Left colon (tissue), 2 donors: ENCODE measurements at regions not wholly inside any gene's neighbourhood (a gene's known extent, or its start where the extent isn't known, plus 50 kb on each side); places are given as distances from the start of the nearest gene placed in this dataset.
A peak's percentile ranks its signal among the peaks of the same experiment; 100 is the strongest.

Experiments used
- ATAC-seq: fragments of 200-7000 bp; cut with Tn5 transposase; one replicate; pipeline ENCODE4 v1.9.1; 2020; ENCODE audit warnings: mild to moderate bottlenecking, moderate library complexity
- DNase-seq, 2 donors: peaks; one replicate each; pipeline ENCODE4 v3.0.0-alpha.2; 2020
- intact Hi-C, 2 donors: fragments of 100-400 bp; cut with DNase I in 1 of 2; cut with micrococcal nuclease in 1 of 2; formaldehyde crosslinking; loops; one replicate each; pipeline versions ENCODE4 v1.11.2 to v1.14.0; 2022; cut with DNase I, micrococcal nuclease
- donor health status: DM: no; HTN: no; CAD: no.
- donor health status: DM: yes; HTN: yes; CAD: no.

DNA sequence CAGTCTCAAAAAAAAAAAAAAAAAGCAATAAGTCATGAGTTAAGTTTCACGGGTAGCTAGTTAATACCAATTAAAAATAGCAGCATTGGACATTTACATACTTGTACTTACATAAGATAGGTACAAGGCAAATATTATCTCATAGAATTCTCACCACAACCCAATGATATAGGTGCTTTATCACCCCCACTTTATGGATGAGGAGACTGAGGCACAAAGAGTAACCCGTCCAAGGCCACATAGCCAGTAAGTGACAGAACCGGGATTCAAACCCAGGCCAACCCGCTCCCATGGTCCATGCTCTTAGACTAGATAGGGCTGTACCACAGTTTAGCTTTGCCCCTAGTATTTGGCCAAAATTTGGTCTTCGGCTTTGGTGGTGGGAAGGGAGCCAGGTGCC is 132.5 kb upstream of the SLC45A1 start:
- DNase-seq, result no peak
- ATAC-seq, result no peak
- intact Hi-C loops, result no loop called here

DNA sequence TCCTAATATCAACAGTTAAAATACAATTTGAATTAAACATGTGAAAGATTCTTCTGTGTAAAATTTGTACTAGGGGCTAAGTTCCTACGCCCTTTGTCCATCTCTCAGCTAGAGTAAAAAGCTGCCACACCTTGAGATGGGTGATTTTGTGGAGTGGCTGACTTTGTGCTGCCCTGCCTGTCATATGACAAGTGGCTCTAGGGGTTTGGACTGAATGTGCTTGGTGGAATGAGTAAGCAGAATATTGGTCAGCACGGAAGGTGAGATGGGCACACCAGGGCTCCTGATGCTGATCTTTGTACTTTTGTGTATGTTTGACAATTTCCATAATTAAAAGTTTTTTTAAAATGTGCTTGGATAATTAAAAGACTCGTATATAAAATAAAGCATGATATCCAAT is 133.6 kb upstream of the SLC45A1 start:
- DNase-seq (no peak), ATAC-seq (no peak)
- intact Hi-C loops, result no loop called here

DNA sequence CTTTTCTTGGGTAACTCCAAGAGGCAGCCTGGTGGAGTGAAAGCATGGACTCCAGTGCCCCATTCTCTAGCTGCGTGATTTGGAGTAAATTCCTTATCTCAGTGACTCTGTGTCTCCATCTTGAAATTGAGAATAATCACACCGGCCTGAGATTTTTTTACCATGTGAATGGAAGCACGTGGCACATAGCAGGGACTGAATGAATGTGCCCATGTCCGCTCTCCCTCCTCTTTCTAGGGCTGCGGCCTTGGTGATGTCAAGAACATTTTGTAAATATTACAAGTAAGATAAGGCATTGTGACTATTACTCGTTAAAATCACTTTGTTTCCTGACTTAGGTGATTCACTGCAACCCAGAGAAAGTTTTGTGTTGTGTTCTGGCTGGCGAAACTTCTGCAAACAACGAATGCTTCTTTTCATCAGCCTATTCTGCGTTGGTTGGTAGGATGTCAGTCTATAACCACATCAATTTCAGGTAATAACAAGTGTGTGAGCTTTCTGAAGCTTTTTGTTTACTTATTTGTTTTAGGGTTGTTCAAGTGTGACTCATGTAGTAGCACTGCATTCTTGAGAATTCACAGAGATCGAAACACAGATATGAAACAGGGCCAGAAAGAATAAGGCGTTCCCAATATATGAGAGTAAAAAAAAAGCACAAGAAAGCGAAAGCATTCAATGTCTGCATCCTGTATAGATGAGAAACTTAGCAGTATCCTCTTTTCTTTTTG is 135.7 kb upstream of the SLC45A1 start:
- ATAC-seq (peak; percentile 91), DNase-seq (peak in 1 of 2 donors; percentile 63)
- intact Hi-C loops, result no loop called here

DNA sequence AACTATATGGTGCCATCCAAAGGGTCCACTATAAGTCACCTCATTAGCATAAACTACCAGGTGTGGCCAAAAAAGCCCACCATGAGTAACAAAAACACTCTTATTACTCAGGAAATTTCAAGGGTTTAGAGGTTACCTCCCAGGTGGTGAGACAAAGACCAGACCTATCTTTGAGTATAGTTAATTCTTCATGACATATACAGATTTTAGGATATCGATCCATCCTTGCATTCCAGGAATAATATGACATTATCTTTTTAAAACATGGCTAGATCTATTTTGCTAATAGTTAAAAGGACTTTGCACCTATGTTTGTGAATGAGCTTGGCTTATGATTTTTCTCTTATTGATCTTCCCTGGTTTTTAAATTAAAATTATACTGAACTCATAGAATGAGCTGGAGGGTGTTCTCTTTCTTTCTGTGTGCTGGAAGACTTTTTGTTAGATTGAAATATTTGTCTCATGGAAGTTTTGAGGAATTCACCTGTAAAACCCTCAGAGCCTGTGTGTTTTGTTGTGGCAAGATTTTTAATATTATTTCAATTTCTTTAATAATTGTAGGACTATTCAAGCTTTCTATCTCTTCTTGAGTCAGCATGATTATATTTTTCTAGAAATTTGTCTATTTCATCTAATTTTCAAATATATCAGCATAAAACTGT is 138.7 kb upstream of the SLC45A1 start:
- ATAC-seq, result no peak
- intact Hi-C loops, result no loop called here
- DNase-seq, result no peak

- DNase-seq (no peak), ATAC-seq (no peak)
- intact Hi-C loops, result no loop called here
Observed at GRCh38 chr1:8176279-8176678, 141.6 kb upstream of the SLC45A1 start.

- peak; percentile 48 for ATAC-seq
- intact Hi-C loops, result no loop called here
- DNase-seq, result peak in 1 of 2 donors; percentile 50
Observed at GRCh38 chr1:8174807-8175206, 143.1 kb upstream of the SLC45A1 start.

DNA sequence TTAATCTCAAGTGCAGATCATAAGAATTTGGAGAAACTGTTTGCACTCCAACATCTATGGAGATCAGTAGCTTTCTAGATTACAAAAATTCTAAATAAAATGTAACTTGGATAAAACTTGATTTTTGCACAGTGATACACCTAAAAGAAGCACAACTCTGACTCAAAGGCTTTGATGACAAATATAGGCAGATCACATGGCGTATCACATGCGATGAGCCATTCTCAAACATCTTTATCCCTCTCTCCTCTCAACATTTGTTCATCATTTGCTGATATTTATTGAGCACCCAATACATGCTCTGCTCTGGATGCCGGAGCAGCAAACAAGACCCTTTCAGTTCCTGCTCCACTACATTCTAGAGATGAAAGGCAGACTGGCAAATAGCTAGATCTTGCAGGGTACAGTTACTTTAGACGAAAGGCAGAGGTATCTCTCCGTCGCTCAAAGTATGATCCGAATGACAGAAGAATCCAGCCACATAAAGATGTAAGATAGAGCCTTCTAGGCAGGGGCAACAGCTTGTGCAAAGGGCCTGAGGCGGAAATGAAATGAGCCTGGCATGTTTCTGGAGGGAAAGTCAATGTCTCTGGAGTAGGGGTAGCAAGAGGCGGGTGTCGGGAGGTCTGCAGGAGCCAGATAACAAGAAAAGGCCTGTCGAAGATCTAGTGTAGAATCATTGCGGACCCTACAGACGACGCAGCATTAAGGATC is 145.8 kb upstream of the ERRFI1 start:
- ATAC-seq, result no peak
- no peak for DNase-seq
- intact Hi-C loops, result no loop called here

DNA sequence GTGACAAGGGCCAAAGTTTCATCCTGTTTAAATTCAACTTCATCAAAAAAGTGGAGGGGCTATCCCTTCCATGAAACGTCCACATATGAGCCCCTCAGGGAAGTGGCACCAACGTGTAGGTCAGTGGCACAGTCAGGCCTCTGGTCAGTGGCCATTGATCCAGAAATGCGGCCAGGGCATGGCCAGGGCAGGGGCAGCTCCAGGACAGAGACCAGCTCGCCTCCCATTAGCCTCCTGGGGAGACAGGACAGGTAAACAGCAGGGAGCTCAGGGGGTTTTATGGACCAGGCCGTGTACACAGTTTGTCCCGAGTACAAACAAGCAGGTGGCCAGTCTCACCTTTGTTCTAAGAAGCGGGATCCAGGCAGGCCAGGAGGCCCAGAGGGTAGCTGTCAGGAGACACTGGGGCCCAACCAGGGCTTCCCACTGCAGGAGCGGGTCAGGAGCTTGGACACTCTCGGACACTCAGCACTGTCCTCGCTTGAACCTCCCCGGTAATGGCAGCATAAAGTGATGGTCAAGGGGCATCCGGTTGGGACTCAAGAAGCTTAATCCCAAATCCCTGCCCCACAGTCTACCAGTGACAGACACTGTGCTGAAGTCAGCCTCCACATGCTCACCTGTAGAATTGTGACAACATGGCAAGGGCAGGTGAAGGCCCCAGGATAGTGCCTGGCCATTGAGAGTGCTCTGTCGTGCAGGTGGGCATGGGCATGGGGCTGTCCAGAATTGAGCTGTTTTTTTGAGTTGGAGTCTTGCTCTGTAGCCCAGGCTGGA is 144.1 kb upstream of the ERRFI1 start:
- DNase-seq (peak; percentile 30 to 43), ATAC-seq (peak; percentile 41)
- intact Hi-C loops, result no loop called here

DNA sequence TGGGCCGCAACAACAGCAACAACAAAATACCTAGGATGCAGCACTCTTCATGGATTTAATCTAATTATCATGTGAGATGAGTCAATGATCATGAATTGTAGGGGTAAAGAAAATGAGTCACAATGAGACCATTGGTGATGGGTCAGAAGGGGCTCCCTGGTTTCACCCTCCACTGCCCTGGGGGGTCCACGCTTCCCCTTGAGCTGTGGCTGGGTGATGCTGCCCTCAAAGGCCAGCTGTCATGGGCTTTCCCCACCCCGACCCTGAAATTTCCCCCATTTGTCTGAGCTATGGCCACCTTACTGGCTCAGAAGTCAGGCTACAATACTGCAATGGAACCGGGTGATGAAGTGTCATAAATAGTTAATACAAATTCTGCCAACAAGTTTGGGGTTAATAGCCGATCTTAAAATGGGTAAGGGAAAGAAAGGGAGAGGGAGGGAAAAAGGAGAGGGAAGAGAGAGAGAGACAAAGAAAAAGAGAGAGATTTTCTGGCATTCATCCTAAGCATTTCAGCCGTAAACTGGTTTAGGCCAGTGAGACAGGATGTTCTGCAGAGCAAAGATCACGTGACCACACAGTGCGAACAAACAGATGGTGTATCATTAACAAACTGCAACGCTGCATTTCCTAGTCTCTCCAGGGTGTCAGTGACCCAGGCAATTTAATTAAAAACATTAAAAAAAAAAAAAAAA is 143.4 kb upstream of the ERRFI1 start:
- ATAC-seq, result peak; percentile 95
- DNase-seq, result peak; percentile 53 to 89
- intact Hi-C loops, result no loop called here

GRCh38 chr1:8167936-8168335 is 141.8 kb upstream of the ERRFI1 start:
- ATAC-seq, result no peak
- intact Hi-C loops, result no loop called here
- no peak for DNase-seq

DNA sequence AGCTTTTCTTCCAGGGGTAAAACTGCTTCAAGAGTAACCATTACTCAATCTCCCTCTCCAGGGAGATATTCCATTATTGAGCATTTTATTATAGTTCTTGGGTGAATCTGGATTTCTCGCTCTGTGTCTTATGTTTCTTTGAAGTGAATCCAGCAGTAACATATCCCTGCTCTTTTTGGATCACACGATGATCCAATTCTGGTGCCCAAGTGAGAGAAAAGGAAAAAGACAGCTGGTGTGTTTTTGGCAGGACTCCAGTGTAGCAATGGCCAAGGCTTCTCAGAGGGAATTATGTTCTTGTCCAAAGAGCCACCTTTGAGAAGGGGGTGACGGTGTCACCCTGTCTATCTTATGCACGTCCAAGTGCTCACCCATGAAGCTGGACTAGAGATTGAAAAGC is 140.3 kb upstream of the ERRFI1 start:
- DNase-seq (no peak), ATAC-seq (no peak)
- intact Hi-C loops, result no loop called here

- no peak for ATAC-seq
- no peak for DNase-seq
- intact Hi-C loops, result no loop called here
Observed at GRCh38 chr1:8165595-8166360, 139.7 kb upstream of the ERRFI1 start.

DNA sequence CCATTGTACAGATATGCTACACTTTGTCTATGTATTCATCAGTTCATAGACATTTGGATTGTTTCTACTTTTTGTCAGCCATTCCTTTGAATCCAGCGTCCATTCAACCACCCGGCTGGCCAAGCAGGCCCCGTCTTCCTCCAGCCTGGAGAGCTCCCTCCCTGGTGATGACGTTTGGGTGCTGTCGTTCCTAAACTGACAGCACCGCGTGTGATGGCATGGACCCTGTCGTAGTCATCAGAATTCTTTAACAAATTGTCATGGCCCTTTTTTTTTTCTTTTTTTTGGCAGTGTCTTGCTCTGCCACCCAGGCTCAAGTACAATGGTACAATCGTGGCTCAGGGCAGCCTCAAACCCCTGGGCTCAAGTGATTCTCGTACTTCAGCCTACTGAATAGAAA is 138.6 kb upstream of the ERRFI1 start:
- no peak for DNase-seq
- no peak for ATAC-seq
- intact Hi-C loops, result no loop called here

- DNase-seq (no peak), ATAC-seq (no peak)
Observed at GRCh38 chr1:8163039-8163438, 136.9 kb upstream of the ERRFI1 start.

DNA sequence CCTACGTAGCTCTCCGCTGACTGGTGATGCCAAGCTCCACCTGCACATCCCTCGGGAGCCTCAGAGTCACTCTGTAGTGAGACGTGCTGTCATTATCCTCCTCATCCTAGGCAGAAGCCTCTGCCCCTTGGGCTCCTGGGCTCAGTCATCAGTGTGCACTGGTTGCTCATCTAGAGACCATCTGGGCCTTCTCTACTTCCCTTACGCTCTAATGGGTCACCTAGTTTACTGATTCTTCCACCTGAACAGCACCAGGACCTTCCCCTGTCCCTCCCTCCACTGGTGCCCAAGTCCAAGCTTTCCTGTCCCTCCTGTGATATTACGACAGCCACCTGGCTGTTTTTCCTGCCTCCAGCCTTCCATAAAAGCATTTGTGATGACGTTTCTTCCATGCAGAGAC is 136.1 kb upstream of the ERRFI1 start:
- DNase-seq, result no peak
- ATAC-seq, result peak; percentile 59
- intact Hi-C loops, result no loop called here

More at GRCh38 chr1:8163039-8163438, 136.9 kb upstream of the ERRFI1 start:
- intact Hi-C loops, result no loop called here

- ATAC-seq, result no peak
- intact Hi-C loops, result no loop called here
- DNase-seq, result no peak
Observed at GRCh38 chr1:8161546-8162105, 135.5 kb upstream of the ERRFI1 start.

GRCh38 chr1:8159470-8160024 is 133.4 kb upstream of the ERRFI1 start:
- DNase-seq, result no peak
- no peak for ATAC-seq
- intact Hi-C loops, result no loop called here

DNA sequence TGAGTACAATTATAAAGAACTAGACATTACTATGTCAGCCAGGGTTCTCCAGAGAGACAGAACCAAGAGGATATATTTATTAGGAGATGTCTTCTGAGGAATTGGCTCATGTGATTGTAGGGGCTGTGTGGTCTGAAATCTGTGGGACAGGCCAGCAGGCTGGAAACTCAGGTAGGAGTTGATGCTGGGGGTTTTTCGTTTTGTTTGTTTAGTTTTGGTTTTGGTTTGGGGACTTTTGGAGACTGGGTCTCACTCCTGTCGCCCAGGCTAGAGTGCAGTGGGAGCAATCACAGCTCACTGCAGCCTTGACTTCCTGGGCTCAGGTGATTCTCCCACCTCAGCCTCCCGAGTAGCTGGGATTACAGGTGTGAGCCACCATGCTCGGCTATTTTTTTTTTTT is 132.9 kb upstream of the ERRFI1 start:
- no peak for ATAC-seq
- intact Hi-C loops, result no loop called here
- no peak for DNase-seq
